HG02885 (cell line): ENCODE measurements at regions not wholly inside any gene's neighbourhood (a gene's known extent, or its start where the extent isn't known, plus 50 kb on each side); places are given as distances from the start of the nearest gene placed in this dataset.
"Not testable (repeated sequence)": the region's sequence is repeated elsewhere in the genome, so short reads cannot be mapped to it uniquely, and the experiment has no call there.

Experiments used
- ATAC-seq: cut with Tn5 transposase; IDR thresholded peaks from one replicate; pipeline ENCODE4 v1.9.1; 2021; ENCODE audit warnings: mild to moderate bottlenecking; ENCODE audit not compliant: unreplicated experiment, poor library complexity

GRCh38 chr16:9334103-9334502, 242.7 kb downstream of the HAPSTR1 start:
- no peak for ATAC-seq

- no peak for ATAC-seq
These were observed 246.0 kb downstream of the HAPSTR1 start for GRCh38 chr16:9337308-9338032.

- ATAC-seq = no peak
These were observed 246.6 kb downstream of the HAPSTR1 start for GRCh38 chr16:9338068-9338467.

GRCh38 chr16:9338510-9338909, 247.1 kb downstream of the HAPSTR1 start:
- ATAC-seq = no peak

GRCh38 chr16:9340526-9341256, 249.2 kb downstream of the HAPSTR1 start:
- ATAC-seq = no peak

- no peak for ATAC-seq
These were observed 251.8 kb downstream of the HAPSTR1 start for GRCh38 chr16:9343276-9343675.

- no peak for ATAC-seq
These were observed 253.1 kb downstream of the HAPSTR1 start for GRCh38 chr16:9344508-9344907.

- no peak for ATAC-seq
These were observed 253.6 kb downstream of the HAPSTR1 start for GRCh38 chr16:9345046-9345445.

- no peak for ATAC-seq
These were observed 254.4 kb downstream of the HAPSTR1 start for GRCh38 chr16:9345880-9346279.

- ATAC-seq = no peak
These were observed 257.5 kb downstream of the HAPSTR1 start for GRCh38 chr16:9348912-9349311.

- ATAC-seq = not testable (repeated sequence)
These were observed 258.0 kb downstream of the HAPSTR1 start for GRCh38 chr16:9349373-9349960.

- ATAC-seq = not testable (repeated sequence)
These were observed 258.8 kb downstream of the HAPSTR1 start for GRCh38 chr16:9350119-9350799.

- ATAC-seq = no peak
These were observed 260.0 kb downstream of the HAPSTR1 start for GRCh38 chr16:9351440-9351839.

- ATAC-seq = no peak
These were observed 260.5 kb downstream of the HAPSTR1 start for GRCh38 chr16:9351841-9352434.

- no peak for ATAC-seq
These were observed 266.4 kb downstream of the HAPSTR1 start for GRCh38 chr16:9357829-9358228.

GRCh38 chr16:9360075-9360474, 268.6 kb downstream of the HAPSTR1 start:
- no peak for ATAC-seq

GRCh38 chr16:9362050-9362449, 270.6 kb downstream of the HAPSTR1 start:
- ATAC-seq = no peak

- no peak for ATAC-seq
These were observed 271.2 kb downstream of the HAPSTR1 start for GRCh38 chr16:9362604-9363003.

- ATAC-seq = no peak
These were observed 272.1 kb downstream of the HAPSTR1 start for GRCh38 chr16:9363520-9363919.

- ATAC-seq = no peak
These were observed 273.4 kb downstream of the HAPSTR1 start for GRCh38 chr16:9364721-9365369.
